Activated CD4-positive, alpha-beta T cell treated with anti-CD3 and anti-CD28 coated beads, Interleukin-2, amount 10 ng/mL, durations not matched to agents 7 days and 5 days (primary cell): ENCODE measurements at regions not wholly inside any gene's neighbourhood (a gene's known extent, or its start where the extent isn't known, plus 50 kb on each side); places are given as distances from the start of the nearest gene placed in this dataset.

Experiments
- CTCF ChIA-PET: fragments of 350-600 bp; sonication (Branson Sonifier 250); formaldehyde crosslinking; loops from one replicate; lab custom pipeline; 2021; ENCODE audit warnings: antibody characterized with exemption; lab: Charles Lee
- POLR2A ChIA-PET: fragments of 350-600 bp; sonication (Branson Sonifier 250); formaldehyde crosslinking; loops from one replicate; lab custom pipeline; 2021; ENCODE audit warnings: antibody characterized with exemption; lab: Charles Lee
- DNase-seq: peaks from one replicate; pipeline ENCODE4 v3.0.0-alpha.2; 2020
- H3K27ac Mint-ChIP-seq: one replicate; pipeline ENCODE4 v1.8.0; 2021; ENCODE audit warnings: mild to moderate bottlenecking, moderate library complexity, mixed read lengths
- H3K27me3 Mint-ChIP-seq: one replicate; pipeline ENCODE4 v1.8.0; 2021; ENCODE audit warnings: mixed read lengths
- H3K36me3 Mint-ChIP-seq: one replicate; pipeline ENCODE4 v1.8.0; 2021; ENCODE audit warnings: low read depth, mixed read lengths
- H3K4me1 Mint-ChIP-seq: one replicate; pipeline ENCODE4 v1.8.0; 2021; ENCODE audit warnings: mixed read lengths
- H3K4me3 Mint-ChIP-seq: one replicate; pipeline ENCODE4 v1.8.0; 2021; ENCODE audit warnings: mild to moderate bottlenecking, moderate library complexity, mixed read lengths
- H3K9me3 Mint-ChIP-seq: one replicate; pipeline ENCODE4 v1.8.0; 2021; ENCODE audit warnings: mixed read lengths

DNA sequence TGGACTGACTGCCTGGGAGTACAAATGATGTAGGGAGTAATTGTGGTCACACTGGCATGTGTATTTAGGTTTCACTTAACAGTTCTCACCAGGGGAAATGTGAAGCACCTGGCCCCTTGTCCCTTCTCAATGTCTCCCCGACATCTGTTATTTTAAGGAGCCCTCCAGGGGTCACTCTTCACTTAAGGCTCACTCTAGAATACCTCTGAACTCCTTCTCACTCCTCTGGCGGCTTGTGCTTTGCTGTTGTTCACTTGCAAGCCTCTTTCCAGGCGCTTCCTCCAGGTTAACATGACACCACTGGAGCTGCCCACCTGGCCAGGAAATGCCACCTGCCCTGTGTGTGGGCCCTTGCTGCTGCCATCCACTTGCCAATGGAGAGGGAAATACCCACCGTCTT is 56.5 kb upstream of the GZMB start:
- ChIA-PET CTCF (interaction anchor here (0.6 to 1.9 kb wide), 4 partner anchors 20 to 259 kb away, joined by 3 to 4 read pairs (median 3); partner anchors contain the start of gene GZMH), POLR2A (no interaction called here)
- Mint-ChIP-seq H3K36me3 (no peaks in the 10 kb centered on the region), H3K27me3 (peaks cover 2% of the 10 kb centered on the region), H3K4me3 (no peak overlapping the region), H3K4me1 (peaks cover 29% of the 10 kb centered on the region), H3K9me3 (peaks cover 3% of the 10 kb centered on the region), H3K27ac (no peak overlapping the region)
- DNase-seq: no peak

DNA sequence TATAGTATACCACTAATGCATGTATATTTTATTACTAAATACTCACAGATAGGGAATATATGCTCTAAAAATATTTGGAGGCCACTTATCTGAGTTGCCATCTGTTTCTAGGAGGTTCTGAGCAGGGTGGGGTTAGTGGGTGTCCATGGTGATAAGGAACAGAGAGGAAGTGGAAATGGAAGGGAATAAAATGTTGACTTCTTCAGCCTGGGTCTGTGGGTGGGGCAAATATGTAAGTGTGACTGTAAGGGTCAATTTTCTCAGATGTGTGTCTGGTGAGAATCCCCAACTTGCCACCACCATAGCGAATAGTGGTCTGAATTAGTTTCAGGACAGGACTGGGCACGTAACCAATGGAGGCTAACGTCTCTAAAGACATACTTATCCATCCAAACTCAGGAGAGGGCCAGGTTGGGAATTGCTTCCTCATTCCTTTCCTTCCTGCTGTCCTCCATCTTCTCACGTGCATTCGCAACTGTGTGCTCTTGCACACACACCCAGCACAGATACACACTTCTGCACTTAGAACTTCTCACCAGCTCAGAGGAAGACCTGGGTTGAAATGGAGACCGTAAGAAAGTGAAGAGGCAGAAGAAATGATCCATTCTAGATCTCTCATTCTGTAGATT is 54.2 kb upstream of the GZMB start:
- H3K9me3 Mint-ChIP-seq: peaks cover 6% of the 10 kb centered on the region
- ChIA-PET CTCF (interaction anchor here (0.6 kb wide), 1 partner anchor 429 kb away, joined by 3 read pairs; no protein-coding TSS in a partner anchor), POLR2A (no interaction called here)
- H3K27ac Mint-ChIP-seq: no peak overlapping the region
- peaks cover 29% of the 10 kb centered on the region for H3K4me1 Mint-ChIP-seq
- no peaks in the 10 kb centered on the region for H3K36me3 Mint-ChIP-seq
- H3K4me3 Mint-ChIP-seq: no peak overlapping the region
- no peak for DNase-seq
- H3K27me3 Mint-ChIP-seq: peaks cover 2% of the 10 kb centered on the region
